Upper lobe of right lung (tissue), 1 donor: ENCODE measurements at regions not wholly inside any gene's neighbourhood (a gene's known extent, or its start where the extent isn't known, plus 50 kb on each side); places are given as distances from the start of the nearest gene placed in this dataset.

Experiments used
- ATAC-seq: fragments of 200-7000 bp; cut with Tn5 transposase; one replicate; pipeline ENCODE4 v1.9.1; 2020; ENCODE audit warnings: mild to moderate bottlenecking, moderate library complexity
- DNase-seq: peaks from one replicate; pipeline ENCODE4 v3.0.0-alpha.2; 2020
- H3K27ac ChIP-seq: fragments of 200-600 bp; one replicate; pipeline ENCODE4 v1.8.0; 2022
- H3K27me3 ChIP-seq: fragments of 200-600 bp; one replicate; pipeline ENCODE4 v1.8.0; 2022; ENCODE audit warnings: mild to moderate bottlenecking
- H3K36me3 ChIP-seq: fragments of 200-600 bp; one replicate; pipeline ENCODE4 v1.8.0; 2022
- H3K4me1 ChIP-seq: fragments of 200-600 bp; one replicate; pipeline ENCODE4 v1.8.0; 2022
- H3K4me3 ChIP-seq: fragments of 200-600 bp; one replicate; pipeline ENCODE4 v1.8.0; 2022; ENCODE audit warnings: mild to moderate bottlenecking
- H3K9me3 ChIP-seq: fragments of 200-600 bp; one replicate; pipeline ENCODE4 v1.8.0; 2022
- CTCF ChIP-seq: fragments of 200-600 bp; IDR thresholded peaks from one replicate; pipeline ENCODE4 v1.8.0; 2022; ENCODE audit warnings: antibody characterized with exemption
- intact Hi-C: fragments of 100-400 bp; cut with DNase I; formaldehyde crosslinking; loops from one replicate; pipeline ENCODE4 v1.11.0; 2022
- donor health status: DM: no; HTN: yes; CAD: no; lungs with severe emphysema.

DNA sequence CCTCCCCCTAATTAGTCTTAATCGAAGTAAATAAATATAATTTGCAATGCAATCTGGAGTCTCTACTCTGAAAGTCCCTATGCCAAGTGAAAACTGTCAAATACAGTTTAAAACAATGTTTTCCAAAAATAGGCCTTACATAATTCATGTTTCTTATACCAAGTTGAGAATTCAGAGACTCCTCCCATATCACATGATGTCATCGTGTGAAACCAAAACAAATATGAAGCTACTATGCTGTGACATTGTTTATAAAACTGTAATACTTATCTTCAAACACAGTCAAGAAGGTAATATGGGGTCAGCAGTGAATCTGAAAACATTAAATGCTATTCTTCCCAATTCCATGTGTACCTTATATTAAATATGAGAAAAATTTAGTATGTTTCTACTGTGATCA lies 940.2 kb upstream of the FANCL start:
- Histone ChIP-seq H3K36me3 (no peaks in the 10 kb centered on the region), H3K9me3 (no peaks in the 10 kb centered on the region), H3K27ac (no peak overlapping the region), H3K27me3 (no peaks in the 10 kb centered on the region), H3K4me1 (no peaks in the 10 kb centered on the region), H3K4me3 (no peak overlapping the region)
- intact Hi-C loops: no loop called here
- no peak for DNase-seq
- no peak for ATAC-seq
- TF ChIP-seq CTCF: no peak

GRCh38 chr2:59180621-59181020 lies 939.5 kb upstream of the FANCL start:
- no peak for TF ChIP-seq CTCF
- no peak for DNase-seq
- Histone ChIP-seq H3K36me3 (no peaks in the 10 kb centered on the region), H3K4me1 (no peaks in the 10 kb centered on the region), H3K4me3 (no peak overlapping the region), H3K27me3 (no peaks in the 10 kb centered on the region), H3K27ac (no peak overlapping the region), H3K9me3 (no peaks in the 10 kb centered on the region)
- intact Hi-C loops: no loop called here
- ATAC-seq: no peak

GRCh38 chr2:59180111-59180510 lies 939.0 kb upstream of the FANCL start:
- ATAC-seq (no peak), DNase-seq (no peak)
- TF ChIP-seq CTCF: no peak
- Histone ChIP-seq H3K27me3 (no peaks in the 10 kb centered on the region), H3K27ac (no peak overlapping the region), H3K36me3 (no peaks in the 10 kb centered on the region), H3K4me3 (no peak overlapping the region), H3K9me3 (no peaks in the 10 kb centered on the region), H3K4me1 (no peaks in the 10 kb centered on the region)
- intact Hi-C loops: no loop called here

DNA sequence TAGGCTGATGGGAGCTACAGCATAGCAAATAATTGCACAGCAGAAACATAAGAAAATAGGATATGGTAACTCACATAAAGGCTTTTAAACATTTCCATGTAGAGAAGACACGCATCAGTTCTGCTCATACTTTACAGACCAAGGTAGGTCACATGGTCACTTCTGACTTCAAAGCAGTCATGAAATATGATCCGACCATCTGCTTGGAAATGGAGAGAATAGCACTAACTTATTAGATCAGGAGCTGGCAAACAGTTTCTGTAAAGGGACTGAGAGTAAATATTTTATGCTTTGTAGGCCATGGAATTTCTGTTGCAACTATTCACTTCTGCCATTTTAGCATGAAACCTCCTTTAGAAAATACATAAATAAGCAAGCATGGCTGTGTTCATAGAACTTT lies 936.6 kb upstream of the FANCL start:
- no peaks in the 10 kb centered on the region for H3K4me1 ChIP-seq
- no peaks in the 10 kb centered on the region for H3K9me3 ChIP-seq
- intact Hi-C loops: no loop called here

GRCh38 chr2:59176737-59177136 lies 935.6 kb upstream of the FANCL start:
- no peaks in the 10 kb centered on the region for H3K36me3 ChIP-seq
- intact Hi-C loops: no loop called here
- DNase-seq (no peak), ATAC-seq (no peak)
- no peaks in the 10 kb centered on the region for H3K4me1 ChIP-seq
- TF ChIP-seq CTCF: no peak
- no peaks in the 10 kb centered on the region for H3K27me3 ChIP-seq
- H3K27ac ChIP-seq: no peak overlapping the region
- no peak overlapping the region for H3K4me3 ChIP-seq
- no peaks in the 10 kb centered on the region for H3K9me3 ChIP-seq

More for the DNA sequence above, 936.6 kb upstream of the FANCL start:
- DNase-seq: no peak
- H3K36me3 ChIP-seq: no peaks in the 10 kb centered on the region
- H3K27ac ChIP-seq: no peak overlapping the region
- no peak overlapping the region for H3K4me3 ChIP-seq
- ATAC-seq: no peak
- no peak for TF ChIP-seq CTCF
- H3K27me3 ChIP-seq: no peaks in the 10 kb centered on the region

- no peaks in the 10 kb centered on the region for H3K4me1 ChIP-seq
- H3K9me3 ChIP-seq: no peaks in the 10 kb centered on the region
- no peak for TF ChIP-seq CTCF
- ATAC-seq: no peak
- no peaks in the 10 kb centered on the region for H3K36me3 ChIP-seq
- H3K4me3 ChIP-seq: no peak overlapping the region
- H3K27me3 ChIP-seq: no peaks in the 10 kb centered on the region
- intact Hi-C loops: no loop called here
- no peak overlapping the region for H3K27ac ChIP-seq
- no peak for DNase-seq
Observed at GRCh38 chr2:59174536-59175243, 933.6 kb upstream of the FANCL start.
